UCSD-AML1 (cell line): ENCODE measurements at regions not wholly inside any gene's neighbourhood (a gene's known extent, or its start where the extent isn't known, plus 50 kb on each side); places are given as distances from the start of the nearest gene placed in this dataset.

ENCODE experiments used
- DNase-seq: peaks from one replicate; lab custom pipeline; 2025; ENCODE audit not compliant: unreplicated experiment; lab: John Stamatoyannopoulos, UW

- DNase-seq, result no peak
Measured at GRCh38 chr5:128667152-128667551, 129.1 kb upstream of the FBN2 start.

- DNase-seq, result no peak
Measured at GRCh38 chr5:128667751-128668150, 129.7 kb upstream of the FBN2 start.

- no peak for DNase-seq
Measured at GRCh38 chr5:128668921-128669320, 130.9 kb upstream of the FBN2 start.

- no peak for DNase-seq
Measured at GRCh38 chr5:128669803-128670202, 131.8 kb upstream of the FBN2 start.

- no peak for DNase-seq
Measured at GRCh38 chr5:128671943-128672342, 133.9 kb upstream of the FBN2 start.

GRCh38 chr5:128673000-128673399 lies 135.0 kb upstream of the FBN2 start:
- DNase-seq, result no peak

- no peak for DNase-seq
Measured at GRCh38 chr5:128673411-128673957, 135.4 kb upstream of the FBN2 start.

GRCh38 chr5:128673970-128674369 lies 135.9 kb upstream of the FBN2 start:
- DNase-seq, result no peak

GRCh38 chr5:128674837-128675446 lies 136.9 kb upstream of the FBN2 start:
- DNase-seq, result peak; percentile 33

- DNase-seq, result no peak
Measured at GRCh38 chr5:128681096-128681495, 143.1 kb upstream of the FBN2 start.

GRCh38 chr5:128681764-128682592 lies 143.9 kb upstream of the FBN2 start:
- DNase-seq, result no peak

- DNase-seq, result no peak
Measured at GRCh38 chr5:128682669-128683068, 144.6 kb upstream of the FBN2 start.

- DNase-seq, result no peak
Measured at GRCh38 chr5:128684961-128685360, 146.9 kb upstream of the FBN2 start.

GRCh38 chr5:128687930-128688329 lies 149.9 kb upstream of the FBN2 start:
- DNase-seq, result no peak

GRCh38 chr5:128693764-128694163 lies 155.7 kb upstream of the FBN2 start:
- DNase-seq, result no peak

GRCh38 chr5:128695791-128696530 lies 157.9 kb upstream of the FBN2 start:
- no peak for DNase-seq

GRCh38 chr5:128701301-128701700 lies 163.3 kb upstream of the FBN2 start:
- DNase-seq, result no peak

- no peak for DNase-seq
Measured at GRCh38 chr5:128703322-128703721, 165.3 kb upstream of the FBN2 start.

GRCh38 chr5:128706269-128706668 lies 168.2 kb upstream of the FBN2 start:
- DNase-seq, result no peak

GRCh38 chr5:128708841-128709240 lies 170.8 kb upstream of the FBN2 start:
- DNase-seq, result no peak

GRCh38 chr5:128711216-128711615 lies 173.2 kb upstream of the FBN2 start:
- no peak for DNase-seq

GRCh38 chr5:128714551-128714950 lies 176.5 kb upstream of the FBN2 start:
- DNase-seq, result no peak
